Thyroid gland (tissue), 4 donors: ENCODE measurements at regions not wholly inside any gene's neighbourhood (a gene's known extent, or its start where the extent isn't known, plus 50 kb on each side); places are given as distances from the start of the nearest gene placed in this dataset.

ENCODE experiments used
- CTCF ChIP-seq, 6 experiments: fragments of 200-600 bp in 3 of 6; fragments of 450-650 bp in 3 of 6; sonication (generic) in 3 of 6; IDR thresholded peaks; one replicate each; pipeline ENCODE4 v1.5.1; 2016 to 2019; ENCODE audit warnings: antibody characterized with exemption in 6 of 6, mild to moderate bottlenecking in 2 of 6, inconsistent platforms in 1 of 6, moderate library complexity in 1 of 6
- POLR2A ChIP-seq, 2 donors: fragments of 450-650 bp; IDR thresholded peaks; one replicate each; pipeline ENCODE4 v1.6.1; 2017; ENCODE audit warnings: antibody characterized with exemption in 2 of 2, mild to moderate bottlenecking in 2 of 2, moderate library complexity in 1 of 2

- TF ChIP-seq POLR2A (IDR thresholded peaks at IDR 0.05) (no peak), CTCF (IDR thresholded peaks at IDR 0.05) (no peak)
Observed at GRCh38 chr7:112996331-112996871, 90.2 kb downstream of the GPR85 start.
